MM.1S (cell line): ENCODE measurements at regions not wholly inside any gene's neighbourhood (a gene's known extent, or its start where the extent isn't known, plus 50 kb on each side); places are given as distances from the start of the nearest gene placed in this dataset.
A peak's percentile ranks its signal among the peaks of the same experiment; 100 is the strongest.

Experiments
- DNase-seq: peaks from one replicate; pipeline ENCODE4 v3.0.0-alpha.2; 2015
- H2AFZ ChIP-seq: fragments of 300-600 bp; sonication (generic); 2 replicates; pipeline ENCODE4 v1.6.0; 2016; ENCODE audit warnings: antibody characterized with exemption, low read length
- H3F3A ChIP-seq: fragments of 300-600 bp; sonication (generic); 2 replicates; pipeline ENCODE4 v1.6.1; 2016; ENCODE audit warnings: mild to moderate bottlenecking, antibody characterized with exemption, low read length, moderate library complexity, mixed read lengths; ENCODE audit not compliant: insufficient read depth
- H3K27ac ChIP-seq: fragments of 300-600 bp; sonication (generic); 2 replicates; pipeline ENCODE4 v1.5.1; 2016; ENCODE audit warnings: mild to moderate bottlenecking, low read length
- H3K27me3 ChIP-seq: fragments of 300-600 bp; sonication (generic); replicated peaks from 2 replicates; pipeline ENCODE4 v1.6.0; 2016; ENCODE audit warnings: low read length; ENCODE audit not compliant: insufficient read depth
- H3K36me3 ChIP-seq: fragments of 300-600 bp; sonication (generic); replicated peaks from 2 replicates; pipeline ENCODE4 v1.6.1; 2016; ENCODE audit warnings: mild to moderate bottlenecking, low read length, mixed read lengths; ENCODE audit not compliant: insufficient read depth
- H3K4me1 ChIP-seq: fragments of 300-600 bp; sonication (generic); 2 replicates; pipeline ENCODE4 v1.6.1; 2016; ENCODE audit warnings: low read length, mixed read lengths
- H3K4me2 ChIP-seq: fragments of 300-600 bp; sonication (generic); 2 replicates; pipeline ENCODE4 v1.6.0; 2016; ENCODE audit warnings: low read depth, low read length
- H3K4me3 ChIP-seq: fragments of 300-600 bp; sonication (generic); 2 replicates; pipeline ENCODE4 v1.5.1; 2016; ENCODE audit warnings: low read length, mixed read lengths
- H3K79me2 ChIP-seq: fragments of 300-600 bp; sonication (generic); 2 replicates; pipeline ENCODE4 v1.6.1; 2016; ENCODE audit warnings: mixed run types, low read length, mixed read lengths
- H3K9ac ChIP-seq: fragments of 300-600 bp; sonication (generic); 2 replicates; pipeline ENCODE4 v1.6.1; 2016; ENCODE audit warnings: low read length, mixed read lengths
- H3K9me2 ChIP-seq: fragments of 300-600 bp; sonication (generic); replicated peaks from 2 replicates; pipeline ENCODE4 v1.6.1; 2016; ENCODE audit warnings: mild to moderate bottlenecking, low read length, mixed read lengths; ENCODE audit not compliant: insufficient read depth
- H3K9me3 ChIP-seq: fragments of 300-600 bp; sonication (generic); replicated peaks from 2 replicates; pipeline ENCODE4 v1.6.1; 2016; ENCODE audit warnings: mild to moderate bottlenecking, low read length, mixed read lengths; ENCODE audit not compliant: insufficient read depth
- H4K20me1 ChIP-seq: fragments of 300-600 bp; sonication (generic); 2 replicates; pipeline ENCODE4 v1.6.1; 2016; ENCODE audit warnings: mild to moderate bottlenecking, low read length, moderate library complexity, mixed read lengths; ENCODE audit not compliant: insufficient read depth
- EZH2 ChIP-seq: fragments of 300-600 bp; sonication (generic); optimal IDR thresholded peaks from 2 replicates; pipeline ENCODE3; 2017; ENCODE audit warnings: low read depth, mild to moderate bottlenecking, antibody characterized with exemption, low read length, mixed read lengths
- EZH2phosphoT487 ChIP-seq: fragments of 300-600 bp; sonication (generic); IDR thresholded peaks from 2 replicates; pipeline ENCODE4 v1.6.1; 2018; ENCODE audit warnings: antibody characterized with exemption, low read length
- TF ChIP-seq, protein P1 (sequence below): fragments of 300-600 bp; sonication (generic); IDR thresholded peaks from 2 replicates; pipeline ENCODE4 v1.5.1; 2016; ENCODE audit warnings: antibody characterized with exemption, low read length, mixed read lengths

DNA sequence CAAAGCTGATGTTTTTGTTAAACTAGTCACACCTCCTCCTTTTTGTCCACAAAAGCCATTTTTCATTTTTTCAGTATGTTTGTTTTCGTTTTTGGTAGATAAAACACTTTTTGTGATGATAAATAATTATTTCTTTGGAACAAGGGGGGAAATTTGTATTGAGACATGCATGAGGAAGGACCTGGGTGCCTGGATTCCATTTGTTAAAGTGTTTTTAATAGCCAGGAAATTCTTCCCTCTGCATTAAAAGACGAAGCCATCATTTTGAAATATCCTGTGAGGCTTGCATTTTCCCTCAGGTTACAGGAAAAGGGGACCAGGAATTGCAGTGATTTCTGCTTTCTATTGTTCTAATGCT lies 52.1 kb upstream of the CTLA4 start:
- no peaks in the 10 kb centered on the region for H3K9me3 ChIP-seq
- 0 out of 2 replicates have a peak overlapping the region, but pooled peaks have one; percentile 28 for H2AFZ ChIP-seq
- H3K4me1 ChIP-seq, result peaks cover 46% of the 10 kb centered on the region
- peaks cover 6% of the 10 kb centered on the region; the same call in 1 of the 2 replicates for H3F3A ChIP-seq
- no peaks in the 10 kb centered on the region for H3K36me3 ChIP-seq
- H3K9ac ChIP-seq, result peak overlapping the region; percentile 15; the same call in 1 of the 2 replicates
- H3K79me2 ChIP-seq, result no peaks in the 10 kb centered on the region
- H3K27ac ChIP-seq, result peak overlapping the region; percentile 17; the same call in 1 of the 2 replicates
- no peak for DNase-seq
- TF ChIP-seq, protein P1, sequence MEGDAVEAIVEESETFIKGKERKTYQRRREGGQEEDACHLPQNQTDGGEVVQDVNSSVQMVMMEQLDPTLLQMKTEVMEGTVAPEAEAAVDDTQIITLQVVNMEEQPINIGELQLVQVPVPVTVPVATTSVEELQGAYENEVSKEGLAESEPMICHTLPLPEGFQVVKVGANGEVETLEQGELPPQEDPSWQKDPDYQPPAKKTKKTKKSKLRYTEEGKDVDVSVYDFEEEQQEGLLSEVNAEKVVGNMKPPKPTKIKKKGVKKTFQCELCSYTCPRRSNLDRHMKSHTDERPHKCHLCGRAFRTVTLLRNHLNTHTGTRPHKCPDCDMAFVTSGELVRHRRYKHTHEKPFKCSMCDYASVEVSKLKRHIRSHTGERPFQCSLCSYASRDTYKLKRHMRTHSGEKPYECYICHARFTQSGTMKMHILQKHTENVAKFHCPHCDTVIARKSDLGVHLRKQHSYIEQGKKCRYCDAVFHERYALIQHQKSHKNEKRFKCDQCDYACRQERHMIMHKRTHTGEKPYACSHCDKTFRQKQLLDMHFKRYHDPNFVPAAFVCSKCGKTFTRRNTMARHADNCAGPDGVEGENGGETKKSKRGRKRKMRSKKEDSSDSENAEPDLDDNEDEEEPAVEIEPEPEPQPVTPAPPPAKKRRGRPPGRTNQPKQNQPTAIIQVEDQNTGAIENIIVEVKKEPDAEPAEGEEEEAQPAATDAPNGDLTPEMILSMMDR, result no peak
- TF ChIP-seq EZH2 (no peak), EZH2phosphoT487 (no peak)
- H3K27me3 ChIP-seq, result no peaks in the 10 kb centered on the region
- H3K9me2 ChIP-seq, result no peaks in the 10 kb centered on the region
- H3K4me3 ChIP-seq, result no peak overlapping the region
- peak overlapping the region; percentile 25 for H3K4me2 ChIP-seq
- H4K20me1 ChIP-seq, result no peaks in the 10 kb centered on the region

DNA sequence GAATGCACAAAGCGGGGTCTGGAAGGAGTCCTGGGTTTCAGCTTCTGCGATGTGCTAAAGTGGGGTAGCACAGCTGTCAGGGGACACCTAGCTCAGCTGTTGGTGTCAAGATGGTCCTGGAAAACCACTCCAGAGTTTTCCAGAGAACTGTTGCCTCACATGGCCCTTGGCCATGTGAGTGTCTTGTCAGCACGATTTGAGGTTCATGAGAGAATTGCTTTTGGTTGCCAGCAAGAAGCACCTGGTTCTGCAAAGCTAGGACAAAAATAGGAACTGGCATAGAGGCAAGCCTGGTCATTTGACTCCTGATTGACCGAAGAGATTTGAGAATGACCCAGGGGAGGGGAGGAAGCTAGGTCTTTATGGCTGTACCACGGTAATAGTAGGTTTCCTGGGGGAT lies 50.4 kb upstream of the CTLA4 start:
- H3K9ac ChIP-seq, result no peak overlapping the region
- no peaks in the 10 kb centered on the region for H4K20me1 ChIP-seq
- H3K36me3 ChIP-seq, result no peaks in the 10 kb centered on the region
- H3K9me3 ChIP-seq, result no peaks in the 10 kb centered on the region
- H3K4me3 ChIP-seq, result no peak overlapping the region
- no peak for TF ChIP-seq EZH2
- no peak for TF ChIP-seq EZH2phosphoT487
- TF ChIP-seq, protein P1, result no peak
- DNase-seq, result peak; percentile 60
- H3K79me2 ChIP-seq, result no peaks in the 10 kb centered on the region
- H3K4me1 ChIP-seq, result peaks cover 42% of the 10 kb centered on the region
- H3K4me2 ChIP-seq, result peak overlapping the region; percentile 20; the same call in 1 of the 2 replicates
- peaks cover under 1% of the 10 kb centered on the region; the same call in 1 of the 2 replicates for H3F3A ChIP-seq
- H2AFZ ChIP-seq, result 0 out of 2 replicates have a peak overlapping the region, but pooled peaks have one; percentile 6
- no peaks in the 10 kb centered on the region for H3K9me2 ChIP-seq
- H3K27me3 ChIP-seq, result no peaks in the 10 kb centered on the region
- peak overlapping the region; percentile 49; the same call in 1 of the 2 replicates for H3K27ac ChIP-seq
